GM12878 (cell line): ENCODE measurements at regions not wholly inside any gene's neighbourhood (a gene's known extent, or its start where the extent isn't known, plus 50 kb on each side); places are given as distances from the start of the nearest gene placed in this dataset.

ENCODE experiments used
- IKZF2 ChIP-seq, 2 experiments: fragments of 450-650 bp; IDR thresholded peaks; 2 replicates each; pipeline ENCODE4 v1.6.1; 2017; ENCODE audit warnings: mild to moderate bottlenecking in 2 of 2, moderate library complexity in 2 of 2
- NR2F1 ChIP-seq: fragments of 450-650 bp; conservative IDR thresholded peaks from 2 replicates; pipeline ENCODE4 v1.6.1; 2017; ENCODE audit warnings: mild to moderate bottlenecking
- RELB ChIP-seq: fragments of 450-650 bp; IDR thresholded peaks from 2 replicates; pipeline ENCODE4 v1.6.1; 2017; ENCODE audit warnings: low read depth, mild to moderate bottlenecking, moderate library complexity
- YY1 ChIP-seq: IDR thresholded peaks from 2 replicates; pipeline ENCODE4 v1.6.1; 2011; ENCODE audit warnings: low read depth, mild to moderate bottlenecking, low read length
- ZNF687 ChIP-seq: fragments of 450-650 bp; IDR thresholded peaks from 2 replicates; pipeline ENCODE4 v1.6.1; 2017; ENCODE audit warnings: mild to moderate bottlenecking, moderate library complexity

GRCh38 chr1:169048043-169048442 lies 58.4 kb upstream of the ATP1B1 start (continued):
- TF ChIP-seq ZNF687 = peak; percentile 43
- TF ChIP-seq RELB = 0 out of 2 replicates have a peak, but pooled peaks have one; percentile 14
- no peak for TF ChIP-seq YY1
- TF ChIP-seq NR2F1 = peak; percentile 52; the same call in 1 of the 2 replicates
- peak; percentile 47 to 52; a peak in 2 of 4 replicates for TF ChIP-seq IKZF2 (IDR thresholded peaks at IDR 0.05)
